ACHN (cell line): ENCODE measurements at regions not wholly inside any gene's neighbourhood (a gene's known extent, or its start where the extent isn't known, plus 50 kb on each side); places are given as distances from the start of the nearest gene placed in this dataset.
"Not testable (repeated sequence)": the region's sequence is repeated elsewhere in the genome, so short reads cannot be mapped to it uniquely, and the experiment has no call there.

Experiments used
- DNase-seq: peaks from one replicate; pipeline ENCODE4 v3.0.0-alpha.2; 2015
- in situ Hi-C: cut with HindIII; loops from 2 replicates; pipeline ENCODE4 v1.10.0; 2017; ENCODE audit warnings: low sequenced_read_pairs, low pct_ligation_motif_present, low pct_unique_long_range_greater_than_20kb

DNA sequence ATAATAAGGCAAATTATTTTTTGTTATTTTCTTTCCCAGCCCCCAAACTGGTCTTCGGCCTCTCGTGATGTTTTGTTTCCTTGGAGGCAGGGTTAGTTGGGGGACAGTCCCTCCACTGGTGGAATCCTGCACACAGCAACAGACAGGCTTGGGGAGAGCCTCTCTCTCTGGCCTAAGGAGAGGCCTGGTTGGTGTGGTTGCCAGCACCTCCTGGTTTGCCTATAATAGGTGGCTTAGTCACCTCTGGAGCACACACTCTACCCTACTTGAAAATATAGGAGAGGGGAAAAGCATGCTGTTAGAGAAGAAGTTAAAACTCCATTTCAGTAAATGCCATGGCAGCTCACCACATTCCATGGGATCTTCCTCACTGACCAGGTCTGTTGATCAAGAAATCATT lies 417.2 kb upstream of the MEIS1 start:
- in situ Hi-C loops = no loop called here
- DNase-seq = no peak

GRCh38 chr2:66014450-66014849 lies 420.5 kb upstream of the MEIS1 start:
- in situ Hi-C loops = no loop called here
- DNase-seq = no peak

DNA sequence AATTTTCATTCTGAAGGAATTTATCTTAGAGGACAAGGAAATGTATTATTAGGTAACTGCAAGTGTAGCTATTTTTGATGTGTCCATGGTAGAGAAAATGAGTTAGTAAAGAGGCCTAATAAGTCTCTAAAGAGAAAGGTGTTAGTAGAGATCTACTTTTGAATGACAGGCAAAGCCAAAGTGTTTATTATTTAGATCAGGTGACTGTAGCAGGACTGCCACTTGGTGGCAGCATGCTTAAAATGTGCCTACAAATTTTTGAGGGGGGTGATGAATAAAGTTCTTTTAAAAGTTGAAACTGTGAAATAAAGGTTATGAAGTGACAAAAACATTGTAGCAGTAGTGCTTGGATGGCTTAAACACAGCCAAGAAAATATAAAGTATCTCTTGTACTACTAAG lies 421.5 kb upstream of the MEIS1 start:
- DNase-seq = peak; percentile 13
- in situ Hi-C loops = no loop called here

- no peak for DNase-seq
- in situ Hi-C loops = no loop called here
These were observed 431.0 kb upstream of the MEIS1 start for GRCh38 chr2:66003931-66004330.

DNA sequence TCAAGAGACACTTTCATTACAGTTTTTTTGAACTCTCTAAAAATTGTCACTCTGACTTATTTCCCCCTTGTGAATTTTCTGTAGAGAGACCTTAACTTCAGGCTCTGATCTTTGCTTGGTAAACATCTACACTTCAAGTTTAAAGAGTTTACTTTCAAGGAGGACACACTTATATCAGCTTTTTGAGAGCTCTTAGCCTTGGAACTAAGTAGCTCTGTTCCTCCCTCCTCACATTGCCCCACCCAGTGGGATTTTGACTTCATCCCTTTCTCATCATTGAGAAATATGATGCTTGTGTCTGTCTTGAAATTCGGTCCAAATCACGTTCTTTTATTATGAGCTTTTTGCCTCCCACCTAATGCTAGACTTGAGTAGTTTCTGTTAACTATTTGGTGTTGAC lies 433.4 kb upstream of the MEIS1 start:
- in situ Hi-C loops = no loop called here
- DNase-seq = no peak

GRCh38 chr2:66000901-66001300 lies 434.0 kb upstream of the MEIS1 start:
- no peak for DNase-seq
- in situ Hi-C loops = no loop called here

DNA sequence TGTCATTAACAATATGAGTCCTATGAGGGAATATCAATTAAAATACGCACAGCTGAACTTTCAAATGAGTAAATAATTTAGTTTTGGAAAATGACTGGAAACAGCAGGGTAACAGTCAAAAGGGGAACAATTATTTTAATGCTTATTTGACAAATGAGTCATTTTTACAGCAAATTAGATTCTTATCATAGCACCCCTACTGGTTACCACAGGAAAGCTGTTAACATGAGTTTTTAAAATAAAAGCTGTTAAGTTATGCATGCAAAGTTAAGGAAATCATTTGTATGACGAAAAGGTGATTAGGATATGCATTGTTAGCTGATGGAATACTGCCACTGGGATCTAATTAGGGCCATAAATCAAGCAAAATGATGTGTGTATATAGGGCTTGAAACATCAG lies 435.1 kb upstream of the MEIS1 start:
- no peak for DNase-seq
- in situ Hi-C loops = no loop called here

DNA sequence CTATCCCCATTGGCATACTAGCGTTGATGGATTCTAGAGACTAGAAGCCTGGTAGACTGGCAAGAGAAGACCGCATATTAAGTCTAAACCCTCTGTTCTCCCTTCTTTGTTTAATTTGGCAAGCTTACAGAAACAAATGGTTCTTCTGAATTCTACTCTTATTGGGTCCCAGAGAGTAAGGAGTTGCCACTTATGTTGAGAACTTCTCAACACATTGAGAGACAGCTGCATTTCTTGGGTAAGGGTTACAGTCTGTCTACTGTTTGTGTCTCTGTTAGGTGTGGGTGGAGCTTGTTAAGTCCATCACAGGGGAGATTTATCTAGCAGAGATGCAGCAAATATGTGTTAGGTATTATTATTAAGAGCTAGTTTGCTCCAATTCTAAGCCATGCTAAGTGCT lies 435.8 kb upstream of the MEIS1 start:
- in situ Hi-C loops = no loop called here
- no peak for DNase-seq

GRCh38 chr2:65997961-65998360 lies 437.0 kb upstream of the MEIS1 start:
- in situ Hi-C loops = no loop called here
- DNase-seq = no peak

DNA sequence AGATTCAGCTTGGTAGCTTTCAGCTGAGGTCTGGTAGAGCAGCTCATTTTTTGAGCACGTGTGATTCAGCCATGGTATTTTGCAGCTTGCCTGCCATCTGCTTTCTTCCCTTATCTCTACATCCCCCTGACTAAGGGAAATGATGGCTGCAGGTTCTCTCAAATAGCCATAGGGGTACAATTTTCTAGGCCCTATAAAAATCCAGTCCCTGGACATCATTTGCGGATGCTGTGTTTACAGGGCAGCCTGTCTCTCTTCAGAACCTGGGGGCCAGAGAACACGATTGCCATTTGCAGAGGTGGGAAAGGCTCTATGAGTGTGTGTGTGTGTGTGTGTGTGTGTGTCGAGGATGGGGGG lies 442.7 kb upstream of the MEIS1 start:
- no peak for DNase-seq
- in situ Hi-C loops = no loop called here

- DNase-seq = no peak
These were observed 443.3 kb upstream of the MEIS1 start for GRCh38 chr2:65991381-65992197.

DNA sequence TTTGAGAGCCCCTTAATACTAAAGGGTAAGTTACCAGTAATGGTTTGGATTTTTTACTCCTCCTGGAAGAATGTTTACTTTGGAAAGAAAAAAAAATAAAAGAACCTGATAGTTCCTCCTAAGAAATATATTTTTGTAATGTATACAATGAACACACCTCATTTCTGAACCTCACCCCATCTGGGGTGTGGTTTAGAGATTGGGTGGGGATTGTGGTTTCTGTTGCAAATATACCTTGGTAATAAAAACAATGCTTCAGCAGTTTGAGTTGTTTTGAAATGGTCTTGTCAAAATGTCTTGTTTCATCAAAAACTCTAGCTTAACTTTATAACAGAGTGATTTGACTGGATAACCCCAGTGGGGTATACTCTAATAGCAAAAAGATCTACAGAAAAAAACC lies 448.9 kb upstream of the MEIS1 start:
- in situ Hi-C loops = no loop called here
- no peak for DNase-seq

More at GRCh38 chr2:65991381-65992197, 443.3 kb upstream of the MEIS1 start:
- in situ Hi-C loops = no loop called here

DNA sequence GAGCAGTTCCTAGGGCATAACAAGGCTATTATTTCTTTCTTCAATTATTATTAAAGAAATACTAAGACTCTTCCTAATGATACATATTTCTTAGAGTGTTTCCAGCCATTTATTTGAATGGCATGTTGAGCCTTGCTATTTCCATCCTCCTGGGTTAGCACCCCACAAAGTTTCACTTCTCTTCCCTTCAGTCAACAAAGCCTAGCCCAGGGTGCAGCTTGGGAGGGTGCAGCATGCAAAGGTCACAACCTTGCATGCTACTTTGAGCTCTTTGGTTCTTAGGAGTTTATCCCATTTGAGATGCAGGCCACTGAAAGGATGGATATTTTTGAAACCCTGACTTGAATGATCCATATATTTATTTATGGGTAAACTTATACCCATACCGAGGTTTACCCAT lies 454.4 kb upstream of the MEIS1 start:
- in situ Hi-C loops = no loop called here

DNA sequence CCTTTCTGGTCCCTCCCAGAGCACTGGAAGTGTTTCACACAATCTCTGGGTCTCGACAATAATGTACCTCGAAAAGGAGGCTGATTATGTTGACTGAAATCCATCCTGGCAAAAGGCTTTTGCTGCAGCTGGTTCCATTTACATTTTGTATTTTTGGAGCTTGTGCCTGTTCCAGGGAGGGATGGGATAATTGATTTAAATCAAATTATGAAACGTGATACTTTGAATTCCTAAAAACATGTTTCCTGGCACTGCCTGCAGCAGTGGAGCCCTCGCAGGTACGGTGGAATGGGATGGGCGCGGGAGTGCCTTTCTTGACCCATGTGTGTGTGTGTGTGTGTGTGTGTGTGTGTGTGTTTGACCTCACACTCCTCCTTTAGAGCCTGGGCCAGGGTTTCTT lies 455.5 kb upstream of the MEIS1 start:
- in situ Hi-C loops = no loop called here

More for the DNA sequence above, 454.4 kb upstream of the MEIS1 start:
- DNase-seq = no peak

GRCh38 chr2:65974067-65974723 lies 460.7 kb upstream of the MEIS1 start:
- in situ Hi-C loops = no loop called here
- DNase-seq = no peak

More for the DNA sequence above, 455.5 kb upstream of the MEIS1 start:
- no peak for DNase-seq

DNA sequence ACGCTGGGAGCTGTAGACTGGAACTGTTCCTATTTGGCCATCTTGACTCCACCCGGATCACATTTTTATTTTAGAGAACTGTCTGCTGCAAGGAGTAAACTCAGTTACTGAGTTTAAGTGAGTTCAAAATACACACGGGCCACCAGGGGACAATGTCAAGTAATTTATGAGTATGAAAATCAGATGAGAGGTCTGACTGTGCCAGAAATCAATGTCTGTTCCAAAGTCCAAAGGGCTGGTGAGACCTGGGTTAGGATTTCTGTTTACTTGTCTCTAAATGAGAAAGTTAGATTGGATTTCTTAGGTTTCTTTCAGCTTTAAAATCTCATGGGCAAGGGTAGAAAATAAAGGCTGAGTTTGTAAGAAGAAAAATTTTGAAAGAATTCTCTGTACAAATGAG lies 465.8 kb upstream of the MEIS1 start:
- no peak for DNase-seq
- in situ Hi-C loops = no loop called here

DNA sequence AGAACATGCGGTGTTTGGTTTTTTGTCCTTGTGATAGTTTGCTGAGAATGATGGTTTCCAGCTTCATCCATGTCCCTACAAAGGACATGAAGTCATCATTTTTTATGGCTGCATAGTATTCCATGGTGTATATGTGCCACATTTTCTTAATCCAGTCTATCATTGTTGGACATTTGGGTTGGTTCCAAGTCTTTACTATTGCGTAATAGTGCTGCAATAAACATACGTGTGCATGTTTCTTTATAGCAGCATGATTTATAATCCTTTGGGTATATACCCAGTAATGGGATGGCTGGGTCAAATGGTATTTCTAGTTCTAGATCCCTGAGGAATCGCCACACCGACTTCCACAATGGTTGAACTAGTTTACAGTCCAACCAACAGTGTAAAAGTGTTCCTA lies 471.6 kb upstream of the MEIS1 start:
- in situ Hi-C loops = not testable (repeated sequence)

DNA sequence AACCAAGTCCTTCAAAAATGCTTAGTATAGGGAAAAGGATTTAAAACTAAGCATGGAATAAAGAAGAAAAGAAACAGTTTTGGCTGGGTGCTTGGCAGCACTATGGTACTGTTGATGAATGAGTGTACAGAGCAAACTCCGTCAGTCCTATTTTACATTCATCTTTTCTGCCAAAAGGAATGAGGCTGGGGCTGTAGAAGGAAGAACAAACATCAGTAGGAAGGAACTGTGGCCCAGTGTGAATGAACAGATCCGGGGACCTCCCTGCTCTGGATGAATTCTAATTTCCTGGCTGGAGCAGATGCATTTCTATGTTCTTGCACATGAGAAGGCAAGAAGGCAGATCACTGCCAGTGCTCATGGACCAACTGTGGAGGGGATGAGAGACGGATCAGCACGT lies 474.0 kb upstream of the MEIS1 start:
- no peak for DNase-seq
- in situ Hi-C loops = no loop called here

More for the DNA sequence above, 471.6 kb upstream of the MEIS1 start:
- DNase-seq = not testable (repeated sequence)

GRCh38 chr2:65957886-65958285 lies 477.0 kb upstream of the MEIS1 start:
- in situ Hi-C loops = no loop called here
- DNase-seq = no peak

DNA sequence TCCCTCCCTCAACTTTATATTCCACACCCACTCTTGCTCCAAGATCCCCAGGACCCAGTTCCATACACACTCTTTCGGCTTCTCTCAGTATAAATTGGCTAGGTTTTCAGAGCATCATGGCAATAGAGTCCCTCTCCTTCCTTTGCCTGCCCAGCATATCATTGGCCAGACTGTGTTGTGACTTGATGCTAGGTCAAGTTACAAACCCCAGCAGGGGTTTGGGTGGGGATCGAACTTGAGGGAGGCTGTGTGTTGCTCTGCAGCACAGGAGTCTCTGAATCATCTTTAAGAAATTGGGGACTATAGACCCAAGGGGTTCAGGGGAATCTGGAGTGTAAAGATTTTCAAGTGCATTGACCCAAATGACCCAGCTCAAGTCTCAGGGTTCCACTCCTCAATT lies 477.5 kb upstream of the MEIS1 start:
- in situ Hi-C loops = no loop called here
- DNase-seq = no peak
